ENCODE measurements at regions not wholly inside any gene's neighbourhood (a gene's known extent, or its start where the extent isn't known, plus 50 kb on each side); places are given as distances from the start of the nearest gene placed in this dataset.

DNA sequence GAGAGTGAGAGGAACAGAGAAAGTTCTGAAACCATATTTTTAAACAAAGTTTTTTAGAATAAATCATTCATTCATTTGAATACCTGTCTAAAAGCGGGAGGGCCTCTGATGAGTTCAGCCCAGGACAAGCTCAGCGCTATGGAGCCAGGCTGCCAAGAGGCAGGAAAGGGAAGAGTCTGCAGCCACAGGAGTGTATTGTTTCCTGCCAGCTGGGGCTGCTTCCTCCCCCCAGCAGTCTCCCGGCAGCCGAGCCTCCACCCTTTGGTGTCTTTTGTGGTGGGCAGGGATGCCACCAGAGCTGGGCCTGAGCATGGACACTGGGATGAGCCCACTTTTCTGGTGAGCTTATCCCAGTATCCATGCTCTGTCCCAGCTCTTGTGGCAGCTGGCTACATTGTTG lies 199.5 kb upstream of the TPRG1 start:
- TF ChIP-seq, protein P1, sequence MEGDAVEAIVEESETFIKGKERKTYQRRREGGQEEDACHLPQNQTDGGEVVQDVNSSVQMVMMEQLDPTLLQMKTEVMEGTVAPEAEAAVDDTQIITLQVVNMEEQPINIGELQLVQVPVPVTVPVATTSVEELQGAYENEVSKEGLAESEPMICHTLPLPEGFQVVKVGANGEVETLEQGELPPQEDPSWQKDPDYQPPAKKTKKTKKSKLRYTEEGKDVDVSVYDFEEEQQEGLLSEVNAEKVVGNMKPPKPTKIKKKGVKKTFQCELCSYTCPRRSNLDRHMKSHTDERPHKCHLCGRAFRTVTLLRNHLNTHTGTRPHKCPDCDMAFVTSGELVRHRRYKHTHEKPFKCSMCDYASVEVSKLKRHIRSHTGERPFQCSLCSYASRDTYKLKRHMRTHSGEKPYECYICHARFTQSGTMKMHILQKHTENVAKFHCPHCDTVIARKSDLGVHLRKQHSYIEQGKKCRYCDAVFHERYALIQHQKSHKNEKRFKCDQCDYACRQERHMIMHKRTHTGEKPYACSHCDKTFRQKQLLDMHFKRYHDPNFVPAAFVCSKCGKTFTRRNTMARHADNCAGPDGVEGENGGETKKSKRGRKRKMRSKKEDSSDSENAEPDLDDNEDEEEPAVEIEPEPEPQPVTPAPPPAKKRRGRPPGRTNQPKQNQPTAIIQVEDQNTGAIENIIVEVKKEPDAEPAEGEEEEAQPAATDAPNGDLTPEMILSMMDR (IDR thresholded peaks at IDR 0.05): no peak
- TF ChIP-seq POLR2A (IDR thresholded peaks at IDR 0.05): no peak
